ENCODE measurements at regions not wholly inside any gene's neighbourhood (a gene's known extent, or its start where the extent isn't known, plus 50 kb on each side); places are given as distances from the start of the nearest gene placed in this dataset.

- 59 to 73% methylated on average over 6 of the region's 6 CpGs for WGBS, 2 donors
- Histone ChIP-seq H3K4me3 (no peak overlapping the region), H3K27me3 (peaks cover 0 to 40% (median 0%) of the 10 kb centered on the region in 7 donors), H3K9me3 (no peaks in the 10 kb centered on the region), H3K36me3 (no peaks in the 10 kb centered on the region), H3K27ac (no peak overlapping the region), H3K4me1 (no peaks in the 10 kb centered on the region)
- TF ChIP-seq CTCF (IDR thresholded peaks at IDR 0.05) = no peak
- intact Hi-C loops (cut with DNase I) = no loop called here
- DNase-seq (no peak), ATAC-seq (no peak)
These were observed 481.9 kb upstream of the ERCC4 start for GRCh38 chr16:13438064-13438463.

- 25 to 28% methylated on average over 9 of the region's 9 CpGs for WGBS, 2 donors
- no peaks in the 10 kb centered on the region for H3K9me3 ChIP-seq
- H3K4me3 ChIP-seq = no peak overlapping the region
- H3K27ac ChIP-seq = no peak overlapping the region
- DNase-seq (no peak), ATAC-seq (no peak)
- intact Hi-C loops (cut with DNase I) = no loop called here
- H3K27me3 ChIP-seq = peaks cover 0 to 40% (median 0%) of the 10 kb centered on the region in 7 donors
- no peaks in the 10 kb centered on the region for H3K4me1 ChIP-seq
- TF ChIP-seq CTCF (IDR thresholded peaks at IDR 0.05) = no peak
- H3K36me3 ChIP-seq = no peaks in the 10 kb centered on the region
These were observed 480.2 kb upstream of the ERCC4 start for GRCh38 chr16:13439766-13440165.

- no peak for ATAC-seq
- Histone ChIP-seq H3K36me3 (no peaks in the 10 kb centered on the region), H3K4me1 (no peaks in the 10 kb centered on the region), H3K27ac (no peak overlapping the region), H3K27me3 (peaks cover 0 to 27% (median 0%) of the 10 kb centered on the region in 7 donors), H3K4me3 (no peak overlapping the region), H3K9me3 (no peaks in the 10 kb centered on the region)
- intact Hi-C loops (cut with DNase I) = no loop called here
- WGBS, 2 donors = 68 to 72% methylated on average over 3 of the region's 3 CpGs
- no peak for TF ChIP-seq CTCF (IDR thresholded peaks at IDR 0.05)
- DNase-seq = no peak
These were observed 478.3 kb upstream of the ERCC4 start for GRCh38 chr16:13441675-13442074.

GRCh38 chr16:13448346-13448745 is 471.6 kb upstream of the ERCC4 start:
- H3K4me1 ChIP-seq = no peaks in the 10 kb centered on the region
- peaks cover 0 to 9% (median 0%) of the 10 kb centered on the region in 7 donors for H3K27me3 ChIP-seq
- H3K9me3 ChIP-seq = no peaks in the 10 kb centered on the region
- intact Hi-C loops (cut with DNase I) = no loop called here
- no peaks in the 10 kb centered on the region for H3K36me3 ChIP-seq
- ATAC-seq = no peak
- no peak for TF ChIP-seq CTCF (IDR thresholded peaks at IDR 0.05)
- no peak overlapping the region for H3K4me3 ChIP-seq
- H3K27ac ChIP-seq = no peak overlapping the region
- no peak for DNase-seq
- WGBS, 2 donors = 36 to 39% methylated on average over 4 of the region's 4 CpGs

Data from heart right ventricle (tissue), 16 donors.